Prostate gland (tissue), 2 donors: ENCODE measurements at regions not wholly inside any gene's neighbourhood (a gene's known extent, or its start where the extent isn't known, plus 50 kb on each side); places are given as distances from the start of the nearest gene placed in this dataset.

Experiments used
- DNase-seq: peaks from one replicate; pipeline ENCODE4 v3.0.0-alpha.2; 2019; ENCODE audit warnings: low spot score
- H3K27ac ChIP-seq, 2 donors: fragments of 200-600 bp; sonication (generic); 2 replicates each; pipeline ENCODE4 v1.5.1; 2017 to 2019
- H3K27me3 ChIP-seq: fragments of 200-600 bp; sonication (generic); replicated peaks from 2 replicates; pipeline ENCODE4 v1.5.1; 2019; ENCODE audit not compliant: insufficient read depth
- H3K36me3 ChIP-seq, 2 donors: fragments of 200-600 bp; sonication (generic); 1 replicate in 1 of 2; 2 replicates in 1 of 2; pipeline versions ENCODE4 v1.5.1 to v1.8.1; 2017 to 2019
- H3K4me1 ChIP-seq: fragments of 200-600 bp; sonication (generic); replicated peaks from 2 replicates; pipeline ENCODE4 v1.5.1; 2019
- H3K4me3 ChIP-seq, 2 donors: fragments of 200-600 bp; sonication (generic); 2 replicates each; pipeline ENCODE4 v1.5.1; 2017 to 2019
- H3K9me3 ChIP-seq: fragments of 200-600 bp; sonication (generic); 2 replicates; pipeline ENCODE4 v1.5.1; 2017
- CTCF ChIP-seq, 4 experiments: fragments of 200-600 bp in 2 of 4; fragments of 450-650 bp in 2 of 4; sonication (generic) in 2 of 4; IDR thresholded peaks; 1 replicate in 3 of 4; 2 replicates in 1 of 4; pipeline ENCODE4 v1.5.1; 2016 to 2019; ENCODE audit warnings: antibody characterized with exemption in 4 of 4, mild to moderate bottlenecking in 2 of 4, moderate library complexity in 2 of 4
- POLR2A ChIP-seq: fragments of 450-650 bp; IDR thresholded peaks from one replicate; pipeline ENCODE4 v1.6.1; 2016; ENCODE audit warnings: antibody characterized with exemption, mild to moderate bottlenecking
- POLR2AphosphoS5 ChIP-seq: sonication (generic); formaldehyde crosslinking; IDR thresholded peaks from one replicate; pipeline ENCODE4 v1.6.1; 2017; ENCODE audit warnings: antibody characterized with exemption
- WGBS: methylation state at CpG from one replicate; pipeline ENCODE4 v1.1.5; 2018; 5-methylcytosine and 5-hydroxymethylcytosine counted together
- intact Hi-C: fragments of 100-400 bp; cut with DNase I; formaldehyde crosslinking; loops from one replicate; pipeline ENCODE4 v1.14.2; 2022

- H3K27me3 ChIP-seq = peaks cover 3% of the 10 kb centered on the region
- no peak overlapping the region for H3K27ac ChIP-seq
- no peaks in the 10 kb centered on the region for H3K36me3 ChIP-seq
- intact Hi-C loops = no loop called here
- DNase-seq = no peak
- TF ChIP-seq CTCF (IDR thresholded peaks at IDR 0.05) (no peak), POLR2A (no peak), POLR2AphosphoS5 (no peak)
- no peaks in the 10 kb centered on the region for H3K9me3 ChIP-seq
- no peaks in the 10 kb centered on the region for H3K4me1 ChIP-seq
- H3K4me3 ChIP-seq = no peak overlapping the region
- 88% methylated on average over 1 of the region's 1 CpG for WGBS
These were observed 259.8 kb upstream of the WWC1 start for GRCh38 chr5:168031614-168032013.

- DNase-seq = no peak
- H3K4me1 ChIP-seq = no peaks in the 10 kb centered on the region
- 45% methylated on average over 13 of the region's 13 CpGs for WGBS
- no peak overlapping the region for H3K4me3 ChIP-seq
- no peak overlapping the region for H3K27ac ChIP-seq
- no peaks in the 10 kb centered on the region for H3K27me3 ChIP-seq
- TF ChIP-seq POLR2AphosphoS5 = no peak
- no peak for TF ChIP-seq POLR2A
- TF ChIP-seq CTCF (IDR thresholded peaks at IDR 0.05) = no peak
- no peaks in the 10 kb centered on the region for H3K9me3 ChIP-seq
- H3K36me3 ChIP-seq = no peaks in the 10 kb centered on the region
- intact Hi-C loops = no loop called here
These were observed 252.4 kb upstream of the WWC1 start for GRCh38 chr5:168039039-168039438.

- no peak for DNase-seq
- Histone ChIP-seq H3K27me3 (no peaks in the 10 kb centered on the region), H3K36me3 (no peaks in the 10 kb centered on the region), H3K27ac (no peak overlapping the region), H3K4me1 (no peaks in the 10 kb centered on the region), H3K4me3 (no peak overlapping the region), H3K9me3 (no peaks in the 10 kb centered on the region)
- intact Hi-C loops = loop anchor here (10.0 kb wide), 1 partner anchor 465 kb away; no protein-coding TSS in a partner anchor
- no peak for TF ChIP-seq CTCF (IDR thresholded peaks at IDR 0.05)
- 62% methylated on average over 13 of the region's 13 CpGs for WGBS
These were observed 251.7 kb upstream of the WWC1 start for GRCh38 chr5:168039566-168040248.

GRCh38 chr5:168041583-168041982, 249.9 kb upstream of the WWC1 start:
- Histone ChIP-seq H3K9me3 (no peaks in the 10 kb centered on the region), H3K4me3 (no peak overlapping the region), H3K36me3 (no peaks in the 10 kb centered on the region), H3K4me1 (no peaks in the 10 kb centered on the region), H3K27ac (no peak overlapping the region), H3K27me3 (no peaks in the 10 kb centered on the region)
- intact Hi-C loops = loop anchor here (10.0 kb wide), 1 partner anchor 467 kb away; no protein-coding TSS in a partner anchor
- no peak for TF ChIP-seq POLR2A
- no peak for TF ChIP-seq POLR2AphosphoS5
- no peak for TF ChIP-seq CTCF (IDR thresholded peaks at IDR 0.05)
- DNase-seq = no peak
- WGBS = 83% methylated on average over 2 of the region's 2 CpGs
